ENCODE measurements at regions not wholly inside any gene's neighbourhood (a gene's known extent, or its start where the extent isn't known, plus 50 kb on each side); places are given as distances from the start of the nearest gene placed in this dataset.

GRCh38 chr18:56409736-56410135 is 228.7 kb downstream of the TXNL1 start:
- Histone ChIP-seq H3K79me1 (ENCODE audit: low read depth in 1 of 2, low read length in 2 of 2) (no peaks in the 10 kb centered on the region), H3K23ac (ENCODE audit: low read depth, low read length) (no peak overlapping the region), H3K56ac (ENCODE audit: extremely low read depth, insufficient read depth, low read length) (no peak overlapping the region), H2AFZ (replicated peaks; ENCODE audit: low read length, poor library complexity) (no peak overlapping the region), H4K20me1 (ENCODE audit: insufficient read depth, low read length) (no peaks in the 10 kb centered on the region), H2BK15ac (ENCODE audit: low read depth, low read length) (no peak overlapping the region), H3K4me3 (ENCODE audit: insufficient read depth, low read depth, low read length) (no peak overlapping the region), H3K9me3 (ENCODE audit: control insufficient read depth, insufficient read depth, low read length) (no peaks in the 10 kb centered on the region), H3K36me3 (ENCODE audit: control insufficient read depth, insufficient read depth, low read length) (no peaks in the 10 kb centered on the region), H3K4me2 (ENCODE audit: low read depth, low read length) (no peak overlapping the region), H4K8ac (ENCODE audit: low read depth in 2 of 2, low read length in 2 of 2) (no peak overlapping the region), H3K9me1 (ENCODE audit: insufficient read depth, low read length) (no peaks in the 10 kb centered on the region), H4K91ac (ENCODE audit: insufficient read depth, low read depth, low read length) (no peak overlapping the region), H2AK9ac (replicated peaks; ENCODE audit: low read depth, low read length, poor library complexity) (no peak overlapping the region), H3K27me3 (ENCODE audit: control insufficient read depth, insufficient read depth, low read length) (no peaks in the 10 kb centered on the region; the same call in 1 of the 2 replicates), H3K27ac (ENCODE audit: insufficient read depth, low read length) (no peak overlapping the region), H2BK120ac (ENCODE audit: low read depth, low read length) (no peak overlapping the region), H2BK20ac (ENCODE audit: low read depth, low read length) (no peak overlapping the region), H3K14ac (replicated peaks; ENCODE audit: low read depth, low read length) (no peak overlapping the region), H3K9ac (ENCODE audit: low read depth, low read length) (no peak overlapping the region), H3K4me1 (ENCODE audit: control insufficient read depth, insufficient read depth, low read length) (no peaks in the 10 kb centered on the region), H3K18ac (ENCODE audit: low read depth, low read length) (no peak overlapping the region), H3K4ac (ENCODE audit: low read depth, low read length) (no peak overlapping the region), H4K5ac (ENCODE audit: low read depth, low read length) (no peak overlapping the region), H2AK5ac (ENCODE audit: low read depth, low read length) (no peak overlapping the region), H2BK5ac (ENCODE audit: low read depth, low read length, poor library complexity, severe bottlenecking) (no peak overlapping the region)
- no peak for TF ChIP-seq CTCF (conservative IDR thresholded peaks at IDR 0.05; ENCODE audit: low read depth, low read length)
- no peak for TF ChIP-seq FOS (IDR thresholded peaks at IDR 0.05; ENCODE audit: low read depth, low read length)
- TF ChIP-seq RAD21 (IDR thresholded peaks at IDR 0.05; ENCODE audit: low read length): no peak
- TF ChIP-seq MXI1 (IDR thresholded peaks at IDR 0.05; ENCODE audit: borderline replicate concordance, low read depth, low read length): no peak
- TF ChIP-seq MAFK (IDR thresholded peaks at IDR 0.05; ENCODE audit: low read depth, low read length): no peak
- no peak for TF ChIP-seq BHLHE40 (IDR thresholded peaks at IDR 0.05; ENCODE audit: low read depth, low read length)
- no peak for TF ChIP-seq MAZ (IDR thresholded peaks at IDR 0.05; ENCODE audit: borderline replicate concordance, low read depth, low read length)
- TF ChIP-seq POLR2A (IDR thresholded peaks at IDR 0.05; ENCODE audit: low read depth, low read length): no peak
- no peak for TF ChIP-seq CEBPB (IDR thresholded peaks at IDR 0.05; ENCODE audit: low read depth, low read length)
- TF ChIP-seq NFE2L2 (IDR thresholded peaks at IDR 0.05; ENCODE audit: low read depth, low read length): no peak
- no peak for TF ChIP-seq SMC3 (IDR thresholded peaks at IDR 0.05; ENCODE audit: low read depth, low read length)
- no peak for TF ChIP-seq USF2 (IDR thresholded peaks at IDR 0.05; ENCODE audit: low read depth, low read length)
- TF ChIP-seq ELK1 (IDR thresholded peaks at IDR 0.05; ENCODE audit: borderline replicate concordance, low read depth, low read length): no peak
- TF ChIP-seq CHD1 (IDR thresholded peaks at IDR 0.05; ENCODE audit: low read depth, low read length): no peak
- no peak for TF ChIP-seq RCOR1 (IDR thresholded peaks at IDR 0.05; ENCODE audit: insufficient replicate concordance, low read length)
- no peak for DNase-seq
- CTCF ChIA-PET: no interaction called here
- no peak for ATAC-seq (ENCODE audit: low read depth)
- in situ Hi-C loops (cut with MboI; ENCODE audit: low sequenced_read_pairs): no loop called here
- intact Hi-C loops (cut with micrococcal nuclease): no loop called here
- no TSS peak for BruUV-seq (replicated peaks)
- dilution Hi-C loops (cut with HindIII; ENCODE audit: low sequenced_read_pairs, unreplicated experiment): no loop called here
- POLR2A ChIA-PET (ENCODE audit: unreplicated experiment): no interaction called here

Data from IMR-90 (cell line).